T-helper 2 cell (primary cell): ENCODE measurements at regions not wholly inside any gene's neighbourhood (a gene's known extent, or its start where the extent isn't known, plus 50 kb on each side); places are given as distances from the start of the nearest gene placed in this dataset.

ENCODE experiments used
- DNase-seq, 5 experiments: peaks; one replicate each; pipeline versions ENCODE4 v3.0.0 to v3.0.0-alpha.2; 2012 to 2022

GRCh38 chr3:193829781-193830180 is 236.8 kb downstream of the OPA1 start:
- no peak for DNase-seq

- DNase-seq: no peak
Observed at GRCh38 chr3:193830791-193831191, 237.8 kb downstream of the OPA1 start.

GRCh38 chr3:193831495-193832455 is 238.8 kb downstream of the OPA1 start:
- DNase-seq: no peak

GRCh38 chr3:193832833-193833413 is 239.9 kb downstream of the OPA1 start:
- DNase-seq: no peak

- DNase-seq: no peak
Observed at GRCh38 chr3:193833592-193833991, 240.6 kb downstream of the OPA1 start.

GRCh38 chr3:193835414-193835813 is 242.4 kb downstream of the OPA1 start:
- no peak for DNase-seq

GRCh38 chr3:193836511-193836910 is 243.5 kb downstream of the OPA1 start:
- DNase-seq: no peak

- no peak for DNase-seq
Observed at GRCh38 chr3:193836918-193837317, 243.9 kb downstream of the OPA1 start.

- DNase-seq: no peak
Observed at GRCh38 chr3:193837347-193837827, 244.4 kb downstream of the OPA1 start.

- DNase-seq: no peak
Observed at GRCh38 chr3:193840111-193840641, 247.2 kb downstream of the OPA1 start.

- no peak for DNase-seq
Observed at GRCh38 chr3:193841581-193841980, 248.6 kb downstream of the OPA1 start.

- DNase-seq: no peak
Observed at GRCh38 chr3:193842029-193842798, 249.2 kb downstream of the OPA1 start.

- DNase-seq: no peak
Observed at GRCh38 chr3:193842832-193843473, 249.9 kb downstream of the OPA1 start.

GRCh38 chr3:193843474-193844301 is 250.7 kb downstream of the OPA1 start:
- DNase-seq: no peak

- no peak for DNase-seq
Observed at GRCh38 chr3:193844472-193844871, 251.5 kb downstream of the OPA1 start.

- DNase-seq: no peak
Observed at GRCh38 chr3:193845144-193845543, 252.1 kb downstream of the OPA1 start.

GRCh38 chr3:193846569-193846968 is 253.6 kb downstream of the OPA1 start:
- no peak for DNase-seq

- DNase-seq: no peak
Observed at GRCh38 chr3:193847402-193847801, 254.4 kb downstream of the OPA1 start.

- no peak for DNase-seq
Observed at GRCh38 chr3:193848547-193848946, 255.5 kb downstream of the OPA1 start.

GRCh38 chr3:193850084-193850619 is 257.1 kb downstream of the OPA1 start:
- no peak for DNase-seq

GRCh38 chr3:193851428-193851847 is 258.4 kb downstream of the OPA1 start:
- no peak for DNase-seq
